NCI-H187 (cell line): ENCODE measurements at regions not wholly inside any gene's neighbourhood (a gene's known extent, or its start where the extent isn't known, plus 50 kb on each side); places are given as distances from the start of the nearest gene placed in this dataset.
"Not testable (repeated sequence)": the region's sequence is repeated elsewhere in the genome, so short reads cannot be mapped to it uniquely, and the experiment has no call there.

ENCODE experiments used
- DNase-seq, 2 experiments: peaks; one replicate each; lab custom pipeline; 2025; lab: John Stamatoyannopoulos, UW

- no peak for DNase-seq
Observed at GRCh38 chr1:101420406-101420805, 183.6 kb downstream of the S1PR1 start.

GRCh38 chr1:101428083-101428482, 191.3 kb downstream of the S1PR1 start:
- not testable (repeated sequence) for DNase-seq

- no peak for DNase-seq
Observed at GRCh38 chr1:101428562-101428961, 191.7 kb downstream of the S1PR1 start.

GRCh38 chr1:101431956-101432510, 195.2 kb downstream of the S1PR1 start:
- DNase-seq: no peak

- DNase-seq: no peak
Observed at GRCh38 chr1:101435831-101436511, 199.2 kb downstream of the S1PR1 start.

GRCh38 chr1:101437800-101438199, 201.0 kb downstream of the S1PR1 start:
- DNase-seq: no peak

- no peak for DNase-seq
Observed at GRCh38 chr1:101438359-101438758, 201.5 kb downstream of the S1PR1 start.

- DNase-seq: no peak
Observed at GRCh38 chr1:101440485-101440884, 203.7 kb downstream of the S1PR1 start.

GRCh38 chr1:101444381-101444780, 207.6 kb downstream of the S1PR1 start:
- DNase-seq: no peak

GRCh38 chr1:101444873-101445618, 208.2 kb downstream of the S1PR1 start:
- no peak for DNase-seq

GRCh38 chr1:101448018-101448417, 211.2 kb downstream of the S1PR1 start:
- DNase-seq: no peak

- DNase-seq: not testable (repeated sequence)
Observed at GRCh38 chr1:101450691-101451090, 213.9 kb downstream of the S1PR1 start.

- no peak for DNase-seq
Observed at GRCh38 chr1:101451888-101452287, 215.1 kb downstream of the S1PR1 start.

- no peak for DNase-seq
Observed at GRCh38 chr1:101452825-101453224, 216.0 kb downstream of the S1PR1 start.

- no peak for DNase-seq
Observed at GRCh38 chr1:101453844-101454243, 217.0 kb downstream of the S1PR1 start.

- no peak for DNase-seq
Observed at GRCh38 chr1:101455166-101455565, 218.3 kb downstream of the S1PR1 start.

- no peak for DNase-seq
Observed at GRCh38 chr1:101460739-101461138, 223.9 kb downstream of the S1PR1 start.

- DNase-seq: no peak
Observed at GRCh38 chr1:101463195-101463594, 226.4 kb downstream of the S1PR1 start.

GRCh38 chr1:101465941-101466340, 229.1 kb downstream of the S1PR1 start:
- no peak for DNase-seq

GRCh38 chr1:101474039-101474665, 237.3 kb downstream of the S1PR1 start:
- no peak for DNase-seq

- DNase-seq: no peak
Observed at GRCh38 chr1:101476541-101476940, 239.7 kb downstream of the S1PR1 start.

- DNase-seq: no peak
Observed at GRCh38 chr1:101479945-101480344, 243.1 kb downstream of the S1PR1 start.

- DNase-seq: no peak
Observed at GRCh38 chr1:101482306-101482705, 245.5 kb downstream of the S1PR1 start.
